HG03108 (cell line): ENCODE measurements at regions not wholly inside any gene's neighbourhood (a gene's known extent, or its start where the extent isn't known, plus 50 kb on each side); places are given as distances from the start of the nearest gene placed in this dataset.
A peak's percentile ranks its signal among the peaks of the same experiment; 100 is the strongest.
"Not testable (repeated sequence)": the region's sequence is repeated elsewhere in the genome, so short reads cannot be mapped to it uniquely, and the experiment has no call there.

Experiments
- ATAC-seq: cut with Tn5 transposase; IDR thresholded peaks from one replicate; pipeline ENCODE4 v1.9.1; 2021; ENCODE audit warnings: moderate library complexity; ENCODE audit not compliant: unreplicated experiment

DNA sequence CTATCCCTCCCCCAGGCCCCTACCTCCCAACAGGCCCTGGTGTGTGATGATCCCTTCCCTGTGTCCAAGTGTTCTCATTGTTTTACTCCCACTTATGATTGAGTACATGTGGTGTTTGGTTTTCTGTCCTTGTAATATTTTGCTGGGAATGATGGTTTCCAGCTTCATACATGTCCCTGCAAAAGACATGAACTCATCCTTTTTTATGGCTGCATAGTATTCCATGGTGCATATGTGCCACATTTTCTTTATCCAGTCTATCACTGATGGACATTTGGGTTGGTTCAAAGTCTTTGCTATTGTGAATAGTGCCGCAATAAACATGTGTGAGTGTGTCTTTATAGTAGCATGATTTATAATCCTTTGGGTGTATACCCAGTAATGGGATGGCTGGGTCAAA, 151.7 kb downstream of the VSIG4 start:
- not testable (repeated sequence) for ATAC-seq

DNA sequence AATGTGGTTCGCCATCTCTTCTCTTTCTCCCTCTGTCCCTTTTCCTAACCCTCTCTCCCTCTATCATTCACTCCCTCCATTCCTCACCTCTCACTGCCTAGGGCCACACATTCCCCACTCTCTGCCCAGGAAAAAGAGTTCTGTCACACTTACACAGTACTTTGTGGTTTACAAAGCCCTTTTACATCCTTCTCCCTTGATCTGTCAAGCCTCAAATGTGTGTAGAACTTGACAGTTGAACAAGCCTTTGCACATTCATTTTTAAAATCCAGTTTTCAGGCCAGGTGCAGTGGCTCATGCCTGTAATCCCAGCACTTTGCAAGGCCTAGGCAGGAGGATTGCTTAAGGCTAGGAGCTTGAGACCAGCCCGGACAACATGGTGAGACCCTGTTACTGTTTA, 156.3 kb downstream of the VSIG4 start:
- ATAC-seq, result no peak

DNA sequence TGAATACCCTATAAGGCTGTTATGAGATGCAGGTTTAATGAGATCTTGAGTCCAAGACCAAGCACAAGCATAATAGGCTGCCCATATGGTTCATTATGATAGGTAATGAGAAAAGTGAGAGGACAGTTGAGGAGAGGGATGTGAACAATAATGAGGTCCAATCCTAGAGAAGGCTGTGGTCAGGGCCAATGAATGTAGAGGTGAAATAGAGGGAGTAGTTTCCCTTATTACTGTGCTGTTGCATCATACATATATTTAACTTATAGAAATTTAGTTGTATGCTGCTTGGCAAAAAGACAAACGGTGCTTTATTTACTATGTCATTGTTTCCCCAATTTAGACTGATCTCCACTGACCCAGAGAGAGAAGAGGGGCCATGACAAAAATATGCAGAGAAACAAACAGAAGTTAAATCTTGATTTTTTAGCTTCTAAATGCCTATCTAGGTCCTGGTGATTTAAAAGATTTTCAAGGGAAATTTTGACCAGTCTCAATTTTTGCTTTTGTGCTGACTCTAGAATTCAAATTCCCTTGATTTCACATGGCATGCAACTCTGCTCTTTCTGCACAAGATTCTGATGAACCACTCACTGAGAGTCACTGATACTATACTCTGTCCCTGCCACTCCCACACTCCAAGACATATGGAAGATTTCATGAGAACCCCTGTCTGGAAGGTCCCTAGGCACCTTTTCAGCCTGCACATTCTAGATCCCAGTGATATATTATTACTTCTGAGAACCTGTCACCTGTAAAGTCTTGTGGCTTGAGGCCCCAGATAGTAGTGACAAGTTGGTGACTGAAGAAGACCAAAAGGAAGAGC, 159.7 kb downstream of the VSIG4 start:
- no peak for ATAC-seq

DNA sequence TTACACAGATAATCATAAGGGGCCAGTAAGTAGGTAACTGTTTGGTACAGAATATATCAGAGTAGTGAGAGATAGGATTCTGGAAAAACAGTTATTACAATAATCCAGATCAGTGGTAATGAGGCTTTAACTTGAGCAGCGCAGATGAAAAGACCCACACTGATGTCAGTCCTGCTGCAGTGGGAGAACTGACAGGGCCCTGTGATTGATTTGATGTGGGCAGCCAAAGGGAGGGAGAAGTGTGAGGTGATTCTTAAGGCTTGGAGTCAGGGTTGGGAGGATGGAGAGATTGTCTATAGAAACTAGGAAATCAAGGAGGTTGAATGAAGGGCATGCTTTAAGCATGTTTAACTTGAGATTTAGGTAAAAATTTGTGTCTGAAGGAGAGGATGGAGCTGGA, 161.4 kb downstream of the VSIG4 start:
- no peak for ATAC-seq

DNA sequence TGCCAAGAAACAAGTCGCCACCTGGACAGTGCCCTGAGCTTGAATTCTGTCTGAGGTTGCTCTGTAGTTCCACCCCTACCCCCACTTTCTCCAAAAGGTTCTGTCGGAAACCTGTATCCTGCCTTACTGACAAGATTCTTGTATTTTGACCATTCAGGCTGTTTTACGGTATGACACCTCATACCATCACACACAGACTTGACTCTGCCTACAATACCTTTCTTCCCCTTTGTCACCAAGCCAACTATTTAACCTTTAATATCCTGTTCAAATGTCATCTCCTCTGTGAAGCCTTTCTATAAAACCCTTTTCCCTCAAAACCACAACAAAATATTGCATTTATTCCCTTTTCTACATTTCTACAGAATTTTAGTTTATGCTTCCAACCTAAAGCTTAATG, 161.9 kb downstream of the VSIG4 start:
- ATAC-seq, result no peak

DNA sequence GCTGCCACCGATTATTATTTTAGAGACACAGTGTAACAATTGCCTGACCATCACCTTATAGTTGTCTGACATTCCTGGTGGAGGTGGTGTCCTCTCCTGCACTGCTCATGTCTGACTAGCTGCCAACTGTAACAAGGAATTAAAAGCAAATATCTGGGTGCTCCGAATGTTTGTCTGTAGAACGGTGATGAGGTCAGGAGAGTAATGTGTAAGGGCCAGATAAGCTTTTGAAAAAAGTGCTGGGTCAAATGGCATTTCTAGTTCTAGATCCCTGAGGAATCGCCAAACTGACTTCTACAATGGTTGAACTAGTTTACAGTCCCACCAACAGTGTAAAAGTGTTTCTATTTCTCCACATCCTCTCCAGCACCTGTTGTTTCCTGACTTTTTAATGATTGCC, 164.3 kb downstream of the VSIG4 start:
- ATAC-seq, result not testable (repeated sequence)

DNA sequence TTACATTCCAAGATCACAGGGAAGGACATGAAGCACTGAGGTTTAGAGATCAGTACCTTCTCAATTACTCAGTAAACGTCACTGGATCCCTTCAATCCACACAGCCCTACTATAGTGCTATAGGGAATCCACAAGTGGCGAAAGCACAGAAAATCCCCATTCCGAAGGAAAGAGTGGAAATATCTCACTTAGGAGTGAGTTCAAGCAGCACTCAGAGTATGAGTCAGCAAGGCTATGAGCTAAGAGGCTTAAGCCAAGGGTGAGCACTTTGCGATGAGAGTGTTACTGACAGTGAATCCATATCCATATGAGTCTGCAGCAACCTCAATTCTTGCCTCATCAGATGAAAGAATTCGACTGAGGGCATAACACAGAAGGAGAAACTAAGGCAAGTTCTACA, 165.1 kb downstream of the VSIG4 start:
- ATAC-seq, result no peak

DNA sequence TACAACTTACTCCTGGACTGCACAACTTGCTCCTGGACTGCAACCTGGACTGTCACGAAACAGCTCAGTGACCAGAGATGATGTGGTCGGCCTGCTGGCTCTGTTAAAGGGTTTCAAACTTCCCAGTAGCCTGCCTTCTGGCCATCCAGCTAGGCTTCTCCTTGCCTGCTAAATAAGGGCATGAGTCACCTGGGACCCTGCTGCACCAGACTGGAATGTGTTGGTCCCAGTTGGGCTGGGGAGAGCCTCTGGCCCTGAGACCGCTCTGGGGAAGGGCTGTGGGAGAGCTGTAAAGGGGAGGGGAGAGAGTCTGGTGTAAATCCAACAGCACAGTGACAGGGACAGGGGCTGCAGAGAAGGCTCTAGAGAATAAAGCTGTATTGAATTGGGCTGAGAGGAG, 165.8 kb downstream of the VSIG4 start:
- no peak for ATAC-seq

DNA sequence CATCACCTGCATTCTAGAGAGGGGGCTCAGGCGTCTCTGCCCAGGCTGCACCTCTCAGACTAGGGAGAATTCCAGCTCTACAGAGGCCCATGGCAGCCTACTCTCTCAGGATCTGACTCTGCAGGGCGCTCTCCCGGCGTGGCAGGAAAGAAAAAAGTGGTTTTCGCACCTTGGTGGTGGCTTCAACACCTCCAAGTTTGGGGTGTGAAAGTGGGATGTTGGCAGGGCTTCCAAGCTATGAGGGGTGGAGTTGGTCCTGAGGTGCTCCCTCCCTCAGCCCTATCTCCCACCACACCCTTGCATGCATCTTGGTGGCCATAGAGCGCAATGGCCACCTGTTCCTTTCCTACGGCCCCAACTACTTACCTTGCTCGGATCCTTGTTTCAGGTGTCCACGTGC, 166.5 kb downstream of the VSIG4 start:
- ATAC-seq, result no peak

DNA sequence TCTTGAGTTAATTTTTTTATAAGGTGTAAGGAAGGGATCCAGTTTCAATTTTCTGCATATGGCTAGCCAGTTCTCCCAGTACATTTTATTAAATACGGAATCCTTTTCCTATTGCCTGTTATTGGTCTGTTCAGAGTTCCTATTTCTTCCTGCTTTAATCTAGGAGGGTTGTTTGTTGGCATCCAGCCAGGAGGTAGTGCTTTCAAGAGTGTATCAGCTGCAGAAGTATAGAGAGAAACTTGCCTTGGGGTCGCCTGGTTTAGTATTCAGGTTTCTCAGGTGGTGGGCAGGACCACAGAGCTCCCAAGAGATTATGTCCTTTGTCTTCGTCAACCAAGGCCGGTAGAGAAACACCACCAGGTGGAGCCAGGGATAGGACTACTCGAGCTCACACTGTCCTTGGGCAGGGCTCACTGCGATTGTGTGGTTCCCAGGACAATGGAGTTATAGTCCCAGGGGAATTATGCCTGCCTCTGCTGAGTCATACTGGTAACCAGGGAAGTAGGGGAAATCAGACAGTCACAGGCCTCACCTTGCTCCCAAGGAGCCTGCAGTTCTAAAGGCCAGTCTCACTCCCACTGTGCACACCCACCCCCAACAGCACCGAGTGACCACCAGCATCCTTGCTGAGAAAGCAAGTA, 168.1 kb downstream of the VSIG4 start:
- ATAC-seq, result peak; percentile 68

DNA sequence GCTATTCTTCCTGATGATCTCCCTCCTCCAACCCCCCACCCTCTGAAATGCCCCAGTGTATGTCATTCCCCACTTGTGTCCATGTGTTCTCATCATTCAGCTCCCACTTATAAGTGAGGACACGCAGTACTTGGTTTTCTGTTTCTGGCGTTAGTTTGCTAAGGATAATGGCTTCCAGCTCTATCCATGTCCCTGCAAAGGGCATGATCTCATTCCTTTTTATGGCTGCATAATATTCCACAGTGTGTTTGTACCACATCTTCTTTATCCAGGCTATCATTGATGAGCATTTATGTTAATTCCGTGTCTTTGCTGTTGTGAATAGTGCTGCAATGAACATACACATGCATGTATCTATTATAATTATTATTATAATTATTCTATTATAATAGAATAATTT, 169.3 kb downstream of the VSIG4 start:
- ATAC-seq, result not testable (repeated sequence)

DNA sequence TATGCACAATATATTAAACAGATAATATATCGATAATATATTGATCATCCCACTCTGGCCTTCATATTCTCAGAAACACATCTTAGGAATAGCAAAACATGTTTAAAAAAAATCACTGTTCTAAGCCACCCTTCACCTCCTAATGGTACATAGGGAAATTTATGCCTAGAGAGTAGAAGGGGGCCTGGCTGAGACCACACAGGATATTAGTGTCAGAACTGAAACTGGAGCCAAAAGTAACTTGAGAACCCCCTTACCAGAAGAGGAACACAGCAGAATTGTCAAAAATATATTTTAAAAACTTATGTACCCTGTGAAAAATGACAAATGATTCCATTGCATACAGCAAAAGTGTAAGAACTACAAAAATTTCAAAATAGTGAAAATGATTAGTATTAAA, 173.1 kb downstream of the VSIG4 start:
- ATAC-seq, result no peak

DNA sequence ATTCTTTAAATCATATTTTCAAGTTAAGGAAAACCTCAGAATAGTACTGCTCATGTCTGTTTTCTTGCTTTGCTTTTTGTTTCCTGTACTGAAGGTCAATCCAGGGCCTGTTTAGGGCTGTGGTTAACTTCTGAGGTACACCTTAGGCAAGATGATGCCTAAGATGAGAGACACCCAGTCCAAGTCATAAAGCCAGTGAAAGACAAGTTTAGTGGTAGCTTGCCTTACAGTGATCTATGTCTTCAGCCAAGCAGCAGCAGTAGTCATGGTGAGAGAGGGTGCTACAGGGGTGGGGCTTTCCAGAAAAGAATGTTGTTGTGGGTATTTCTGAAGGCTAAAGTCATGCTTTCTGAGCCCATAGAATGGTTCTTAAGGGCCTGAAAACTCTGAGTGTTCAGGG, 173.7 kb downstream of the VSIG4 start:
- no peak for ATAC-seq

DNA sequence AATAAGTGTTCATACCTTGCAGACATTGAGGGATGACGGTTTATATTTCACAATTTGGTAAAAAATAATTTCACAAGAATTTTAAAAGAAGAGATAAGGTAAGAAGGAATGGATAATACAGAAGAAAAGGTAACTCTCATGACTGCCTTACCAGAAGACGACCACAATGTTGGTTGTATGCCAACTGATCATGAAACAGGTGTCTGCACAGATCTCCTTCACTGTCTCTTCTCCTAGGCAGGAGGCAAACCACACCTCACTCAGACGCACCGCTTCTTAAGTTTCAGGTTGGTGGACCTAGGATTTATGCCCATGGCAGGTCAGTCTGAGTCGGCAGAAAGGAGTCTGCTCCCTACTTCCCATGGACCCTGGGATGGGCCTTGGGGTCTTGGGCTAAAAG, 177.2 kb downstream of the VSIG4 start:
- ATAC-seq, result no peak

DNA sequence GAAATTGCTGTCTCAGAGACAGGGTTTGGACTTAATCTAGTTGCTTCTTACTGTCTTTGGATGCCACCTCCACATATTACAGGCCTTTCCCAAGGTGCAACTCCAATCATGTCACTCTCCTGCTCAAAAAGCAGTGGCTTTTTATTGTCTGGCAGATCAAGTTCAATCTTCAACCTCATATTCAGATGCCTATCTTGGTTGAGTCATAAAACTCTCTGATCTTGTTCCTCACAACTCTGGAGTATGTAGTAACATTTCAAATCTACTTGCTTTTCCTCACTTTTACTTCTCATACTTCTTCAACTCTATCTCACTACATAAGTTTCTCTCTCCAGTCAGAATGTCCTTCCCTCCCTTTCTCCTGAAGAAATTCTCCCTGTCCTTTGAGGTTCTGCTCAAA, 180.6 kb downstream of the VSIG4 start:
- ATAC-seq, result no peak

DNA sequence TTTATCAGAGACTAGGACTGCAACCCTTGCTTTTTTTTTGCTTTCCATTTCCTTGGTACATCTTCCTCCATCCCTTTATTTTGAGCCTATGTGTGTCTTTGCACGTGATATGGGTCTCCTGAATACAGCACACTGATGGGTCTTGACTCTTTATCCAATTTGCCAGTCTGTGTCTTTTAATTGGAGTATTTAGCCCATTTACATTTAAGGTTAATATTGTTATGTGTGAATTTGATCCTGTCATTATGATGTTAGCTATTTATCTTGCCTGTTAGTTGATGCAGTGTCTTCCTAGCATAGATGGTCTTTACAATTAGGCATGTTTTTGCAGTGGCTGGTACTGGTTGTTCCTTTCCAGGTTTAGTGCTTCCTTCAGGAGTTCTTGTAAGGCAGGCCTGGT, 185.4 kb downstream of the VSIG4 start:
- not testable (repeated sequence) for ATAC-seq

DNA sequence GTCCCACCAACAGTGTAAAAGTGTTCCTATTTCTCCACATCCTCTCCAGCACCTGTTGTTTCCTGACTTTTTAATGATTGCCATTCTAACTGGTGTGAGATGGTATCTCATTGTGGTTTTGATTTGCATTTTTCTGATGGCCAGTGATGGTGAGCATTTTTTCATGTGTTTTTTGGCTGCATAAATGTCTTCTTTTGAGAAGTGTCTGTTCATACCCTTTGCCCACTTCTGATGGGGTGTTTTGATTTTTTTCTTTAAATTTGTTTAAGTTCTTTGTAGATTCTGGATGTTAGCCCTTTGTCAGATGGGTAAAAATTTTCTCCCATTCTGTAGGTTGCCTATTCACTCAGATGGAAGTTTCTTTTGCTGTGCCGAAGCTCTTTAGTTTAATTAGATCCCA, 183.9 kb downstream of the MSN start:
- ATAC-seq, result not testable (repeated sequence)

DNA sequence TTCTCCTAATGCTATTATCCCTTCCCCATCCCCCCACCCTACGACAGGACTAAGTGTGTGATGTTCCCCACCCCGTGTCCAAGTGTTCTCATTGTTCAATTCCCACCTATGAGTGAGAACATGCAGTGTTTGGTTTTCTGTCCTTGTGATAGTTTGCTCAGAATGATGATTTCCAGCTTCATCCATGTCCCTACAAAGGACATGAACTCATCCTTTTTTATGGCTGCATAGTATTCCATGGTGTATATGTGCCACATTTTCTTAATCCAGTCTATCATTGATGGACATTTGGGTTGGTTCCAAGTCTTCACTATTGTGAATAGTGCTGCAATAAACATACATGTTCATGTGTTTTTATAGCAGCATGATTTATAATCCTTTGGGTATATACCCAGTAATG, 183.4 kb downstream of the MSN start:
- not testable (repeated sequence) for ATAC-seq

DNA sequence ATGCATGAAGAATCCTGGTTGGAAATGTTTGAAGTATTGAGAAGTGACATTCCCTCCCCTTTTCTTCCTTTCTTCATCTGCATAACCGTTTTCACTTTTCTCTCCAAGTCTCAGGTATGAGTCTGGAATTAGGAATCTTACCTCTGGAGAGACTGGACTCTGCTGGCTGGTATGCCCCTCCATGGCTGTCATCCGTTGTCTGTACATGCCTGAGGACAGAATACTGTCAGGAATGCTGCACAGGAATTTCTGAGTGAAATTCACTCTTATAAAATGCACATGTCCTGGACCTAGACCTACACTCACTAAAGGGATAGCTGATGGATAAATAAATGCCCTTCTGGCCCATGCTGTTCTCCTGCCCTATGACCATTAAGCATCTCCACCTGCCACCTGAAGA, 179.5 kb downstream of the MSN start:
- no peak for ATAC-seq

DNA sequence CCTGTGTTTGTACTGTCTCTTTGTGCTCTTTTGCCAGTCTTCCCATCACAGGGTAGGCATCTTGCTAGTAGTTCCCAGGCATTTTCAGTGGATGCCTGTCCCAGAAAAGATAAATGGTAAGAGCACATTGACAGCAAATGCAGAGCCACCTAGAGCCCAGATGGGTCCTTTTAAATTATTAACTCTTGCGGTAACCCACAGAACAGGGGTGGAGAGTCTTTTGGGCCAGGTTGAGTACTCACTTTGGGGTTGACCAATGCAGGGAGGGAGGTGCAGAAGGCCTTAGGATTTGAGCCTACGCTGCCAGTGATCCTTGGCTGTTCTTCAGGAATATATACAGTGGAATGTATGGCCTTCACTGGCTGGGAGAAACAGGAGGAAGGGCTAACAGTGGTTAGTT, 173.8 kb downstream of the MSN start:
- no peak for ATAC-seq

DNA sequence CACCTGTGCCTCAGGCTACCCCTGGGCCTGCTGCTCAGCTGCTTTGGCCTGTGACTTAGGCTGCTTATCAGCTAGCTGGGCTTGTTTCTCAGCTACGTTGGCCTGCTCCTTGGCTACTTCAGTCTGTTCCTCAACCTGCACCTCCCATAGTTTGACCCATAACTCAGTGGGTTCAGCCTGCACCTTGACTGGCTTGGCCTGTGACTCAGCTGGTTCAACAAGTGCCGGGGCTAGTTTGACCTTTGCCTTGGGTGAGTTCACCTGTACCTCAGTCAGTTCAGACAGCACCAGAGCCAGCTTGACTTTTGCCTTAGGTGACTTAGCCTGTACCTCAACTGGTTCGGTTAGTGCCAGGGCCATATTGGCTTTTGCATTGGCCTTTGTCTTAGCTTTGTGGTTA, 171.2 kb downstream of the MSN start:
- ATAC-seq, result no peak

DNA sequence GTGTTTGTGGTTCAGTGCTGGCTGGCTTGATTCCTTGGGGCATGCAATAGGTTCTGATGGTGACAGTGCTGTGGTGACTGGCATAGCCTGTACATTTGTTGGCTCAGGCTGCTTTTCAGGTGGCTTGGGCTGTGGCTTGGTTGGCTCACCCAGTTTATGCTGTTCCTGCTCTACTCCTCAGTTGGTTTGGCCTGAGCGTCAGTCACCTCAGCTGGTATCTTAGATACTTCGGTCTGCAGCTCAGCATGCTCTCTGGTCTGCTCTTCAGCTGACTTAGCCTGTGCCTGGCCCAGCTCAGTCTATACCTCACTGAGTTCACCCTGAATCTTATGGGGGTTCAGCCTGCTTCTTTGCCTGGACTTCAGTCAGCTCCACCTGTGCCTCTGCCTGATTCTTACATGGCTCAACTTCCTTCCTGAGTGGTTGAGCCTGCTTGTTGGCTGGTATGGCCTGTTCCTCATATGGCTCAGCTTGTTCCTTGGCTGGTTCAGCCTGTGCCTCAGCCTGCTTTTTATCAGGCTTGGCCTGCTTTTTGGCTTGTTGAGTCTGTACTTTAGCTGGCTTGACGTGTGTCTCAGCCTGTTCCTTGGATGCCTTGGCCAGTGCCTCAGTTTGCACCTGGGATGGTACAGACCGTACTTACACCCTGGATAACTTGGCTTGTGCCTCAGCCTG, 170.6 kb downstream of the MSN start:
- no peak for ATAC-seq
